NT2/D1 (cell line): ENCODE measurements at regions not wholly inside any gene's neighbourhood (a gene's known extent, or its start where the extent isn't known, plus 50 kb on each side); places are given as distances from the start of the nearest gene placed in this dataset.

Experiments used
- SUZ12 ChIP-seq: IDR thresholded peaks from 2 replicates; pipeline ENCODE4 v1.6.1; 2011; ENCODE audit not compliant: insufficient read length, insufficient read depth; ENCODE audit errors: extremely low read depth
- YY1 ChIP-seq: IDR thresholded peaks from 2 replicates; pipeline ENCODE4 v1.6.1; 2011; ENCODE audit not compliant: insufficient read length, insufficient read depth
- ZNF274 ChIP-seq: IDR thresholded peaks from 2 replicates; pipeline ENCODE4 v1.6.1; 2011; ENCODE audit warnings: mild to moderate bottlenecking, low read depth, low read length

DNA sequence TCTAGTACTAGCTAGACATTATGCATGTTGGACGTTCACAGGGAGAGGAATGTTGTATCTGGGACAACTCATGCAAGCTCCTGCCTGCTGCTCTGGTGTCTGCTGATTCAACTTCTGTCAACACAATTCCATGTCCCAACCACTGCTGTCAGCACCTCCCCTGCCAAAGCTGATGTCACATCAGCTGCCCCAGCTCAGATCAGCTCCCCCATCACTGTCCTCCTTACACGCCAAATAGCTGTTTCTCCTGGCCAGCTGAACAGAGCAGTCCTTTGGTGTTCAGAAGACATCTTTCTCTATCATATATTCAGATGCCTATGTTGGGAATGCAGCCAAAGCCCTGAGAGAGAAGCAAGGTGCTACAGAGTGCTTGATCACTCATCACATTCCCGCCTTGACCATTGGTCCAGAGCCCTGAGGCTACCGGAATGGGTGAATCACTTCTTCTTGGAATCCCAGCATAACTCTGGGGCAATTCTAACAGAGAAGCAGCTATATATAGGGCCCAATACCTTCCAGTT lies 223.3 kb downstream of the SEC61B start:
- TF ChIP-seq SUZ12 (no peak), ZNF274 (no peak), YY1 (no peak)
